ENCODE measurements at regions not wholly inside any gene's neighbourhood (a gene's known extent, or its start where the extent isn't known, plus 50 kb on each side); places are given as distances from the start of the nearest gene placed in this dataset.

- H3K27me3 ChIP-seq (ENCODE audit: insufficient read depth, low read length, poor library complexity), result peaks cover 3% of the 10 kb centered on the region
- DNase-seq (no peak), ATAC-seq (ENCODE audit: insufficient read depth, low read depth) (no peak)
- no peak overlapping the region for H2AFZ ChIP-seq (ENCODE audit: low read depth, low read length)
- H3K79me2 ChIP-seq (ENCODE audit: insufficient read depth, low read length), result no peaks in the 10 kb centered on the region
- H3K27ac ChIP-seq (ENCODE audit: low read length), result no peak overlapping the region
- no peaks in the 10 kb centered on the region for H3K36me3 ChIP-seq (ENCODE audit: insufficient read depth, low read length)
- no peak overlapping the region for H3K4me3 ChIP-seq (ENCODE audit: low read depth in 1 of 2, low read length in 2 of 2)
- H4K20me1 ChIP-seq (ENCODE audit: insufficient read depth, low read length), result no peaks in the 10 kb centered on the region
- TF ChIP-seq EZH2 (IDR thresholded peaks at IDR 0.05; ENCODE audit: borderline replicate concordance, low read depth, low read length, severe bottlenecking) (no peak), CTCF (IDR thresholded peaks at IDR 0.05; ENCODE audit: borderline replicate concordance, extremely low read depth, low read length, poor library complexity, severe bottlenecking) (no peak)
- no peaks in the 10 kb centered on the region for H3K4me1 ChIP-seq (ENCODE audit: insufficient read depth, low read length)
- no peak overlapping the region for H3K4me2 ChIP-seq (ENCODE audit: insufficient read depth, low read length)
- no peak overlapping the region for H3K9ac ChIP-seq (ENCODE audit: low read depth, low read length)
- no peaks in the 10 kb centered on the region for H3K9me3 ChIP-seq (ENCODE audit: insufficient read depth, low read length, severe bottlenecking)
These were observed 285.1 kb upstream of the SP8 start for GRCh38 chr7:21071561-21072501.

- ATAC-seq (ENCODE audit: insufficient read depth, low read depth) (no peak), DNase-seq (no peak)
- Histone ChIP-seq H3K27ac (ENCODE audit: low read length) (no peak overlapping the region), H3K4me2 (ENCODE audit: insufficient read depth, low read length) (no peak overlapping the region), H4K20me1 (ENCODE audit: insufficient read depth, low read length) (no peaks in the 10 kb centered on the region), H3K9ac (ENCODE audit: low read depth, low read length) (no peak overlapping the region), H3K79me2 (ENCODE audit: insufficient read depth, low read length) (no peaks in the 10 kb centered on the region), H3K27me3 (ENCODE audit: insufficient read depth, low read length, poor library complexity) (no peaks in the 10 kb centered on the region), H3K36me3 (ENCODE audit: insufficient read depth, low read length) (no peaks in the 10 kb centered on the region), H3K4me3 (ENCODE audit: low read depth in 1 of 2, low read length in 2 of 2) (no peak overlapping the region), H2AFZ (ENCODE audit: low read depth, low read length) (no peak overlapping the region), H3K9me3 (ENCODE audit: insufficient read depth, low read length, severe bottlenecking) (no peaks in the 10 kb centered on the region), H3K4me1 (ENCODE audit: insufficient read depth, low read length) (no peaks in the 10 kb centered on the region)
- TF ChIP-seq EZH2 (IDR thresholded peaks at IDR 0.05; ENCODE audit: borderline replicate concordance, low read depth, low read length, severe bottlenecking), result no peak
- TF ChIP-seq CTCF (IDR thresholded peaks at IDR 0.05; ENCODE audit: borderline replicate concordance, extremely low read depth, low read length, poor library complexity, severe bottlenecking), result no peak
These were observed 289.4 kb upstream of the SP8 start for GRCh38 chr7:21076054-21076453.

GRCh38 chr7:21076574-21076973 lies 289.9 kb upstream of the SP8 start:
- Histone ChIP-seq H3K4me3 (ENCODE audit: low read depth in 1 of 2, low read length in 2 of 2) (no peak overlapping the region), H3K4me2 (ENCODE audit: insufficient read depth, low read length) (no peak overlapping the region), H3K4me1 (ENCODE audit: insufficient read depth, low read length) (no peaks in the 10 kb centered on the region), H3K27ac (ENCODE audit: low read length) (no peak overlapping the region), H3K9ac (ENCODE audit: low read depth, low read length) (no peak overlapping the region), H2AFZ (ENCODE audit: low read depth, low read length) (no peak overlapping the region), H3K79me2 (ENCODE audit: insufficient read depth, low read length) (no peaks in the 10 kb centered on the region), H3K9me3 (ENCODE audit: insufficient read depth, low read length, severe bottlenecking) (no peaks in the 10 kb centered on the region), H3K36me3 (ENCODE audit: insufficient read depth, low read length) (no peaks in the 10 kb centered on the region), H4K20me1 (ENCODE audit: insufficient read depth, low read length) (no peaks in the 10 kb centered on the region), H3K27me3 (ENCODE audit: insufficient read depth, low read length, poor library complexity) (no peaks in the 10 kb centered on the region)
- DNase-seq (no peak), ATAC-seq (ENCODE audit: insufficient read depth, low read depth) (no peak)
- TF ChIP-seq EZH2 (IDR thresholded peaks at IDR 0.05; ENCODE audit: borderline replicate concordance, low read depth, low read length, severe bottlenecking) (no peak), CTCF (IDR thresholded peaks at IDR 0.05; ENCODE audit: borderline replicate concordance, extremely low read depth, low read length, poor library complexity, severe bottlenecking) (no peak)

All from DND-41 (cell line).